Neural cell (in vitro differentiated cells): ENCODE measurements at regions not wholly inside any gene's neighbourhood (a gene's known extent, or its start where the extent isn't known, plus 50 kb on each side); places are given as distances from the start of the nearest gene placed in this dataset.

ENCODE experiments used
- H2AFZ ChIP-seq: fragments of 200-600, 300-800 bp; sonication (generic), shearing (Covaris generic); 2 replicates; pipeline ENCODE4 v1.6.0; 2014; ENCODE audit warnings: low read depth, mild to moderate bottlenecking, antibody characterized with exemption, low read length, moderate library complexity
- H3F3A ChIP-seq: fragments of 200-600 bp; shearing (Covaris generic); 2 replicates; pipeline ENCODE4 v1.6.1; 2016; ENCODE audit warnings: mild to moderate bottlenecking, moderate library complexity, mixed read lengths, antibody characterized with exemption, low read length; ENCODE audit not compliant: insufficient read depth, poor library complexity, severe bottlenecking
- H3K27ac ChIP-seq: fragments of 200-600, 300-800 bp; sonication (generic), shearing (Covaris generic); 2 replicates; pipeline ENCODE4 v1.5.1; 2014; ENCODE audit warnings: mild to moderate bottlenecking, low read length, moderate library complexity
- H3K27me3 ChIP-seq: fragments of 300-800, 200-600 bp; sonication (generic), shearing (Covaris generic); 2 replicates; pipeline ENCODE4 v1.6.0; 2014; ENCODE audit warnings: mild to moderate bottlenecking, low read depth, low read length, moderate library complexity; ENCODE audit not compliant: insufficient read depth
- H3K36me3 ChIP-seq: fragments of 300-800, 200-600 bp; sonication (generic), shearing (Covaris generic); 2 replicates; pipeline ENCODE4 v1.5.1; 2014; ENCODE audit warnings: mild to moderate bottlenecking, antibody characterized with exemption, low read length, moderate library complexity; ENCODE audit not compliant: insufficient read depth
- H3K4me2 ChIP-seq: fragments of 300-800, 200-600 bp; sonication (generic), shearing (Covaris generic); 2 replicates; pipeline ENCODE4 v1.6.0; 2014; ENCODE audit warnings: mild to moderate bottlenecking, low read length
- H3K4me3 ChIP-seq: fragments of 300-800, 200-600 bp; sonication (generic), shearing (Covaris generic); 2 replicates; pipeline ENCODE4 v1.5.1; 2014; ENCODE audit warnings: mild to moderate bottlenecking, low read length, moderate library complexity
- H3K79me2 ChIP-seq: fragments of 200-600 bp; shearing (Covaris generic); replicated peaks from 2 replicates; pipeline ENCODE4 v1.6.0; 2014; ENCODE audit warnings: mild to moderate bottlenecking, low read length, moderate library complexity; ENCODE audit not compliant: insufficient read depth
- H3K9ac ChIP-seq: fragments of 300-800, 200-600 bp; sonication (generic), shearing (Covaris generic); 2 replicates; pipeline ENCODE4 v1.6.1; 2016; ENCODE audit warnings: mild to moderate bottlenecking, low read length, mixed read lengths
- H3K9me2 ChIP-seq: fragments of 200-600 bp; shearing (Covaris generic); 2 replicates; pipeline ENCODE4 v1.6.1; 2016; ENCODE audit warnings: mild to moderate bottlenecking, low read length, mixed read lengths; ENCODE audit not compliant: insufficient read depth
- H3K9me3 ChIP-seq: fragments of 200-600, 300-800 bp; sonication (generic), shearing (Covaris generic); 2 replicates; pipeline ENCODE4 v1.6.1; 2016; ENCODE audit warnings: mild to moderate bottlenecking, mixed run types, low read length, moderate library complexity, mixed read lengths
- H4K20me1 ChIP-seq: fragments of 200-600 bp; shearing (Covaris generic); 2 replicates; pipeline ENCODE4 v1.6.1; 2016; ENCODE audit warnings: mild to moderate bottlenecking, mixed run types; ENCODE audit not compliant: insufficient read depth
- CTCF ChIP-seq: fragments of 450-650 bp; IDR thresholded peaks from 2 replicates; pipeline ENCODE4 v1.5.1; 2014; ENCODE audit warnings: antibody characterized with exemption, mild to moderate bottlenecking, moderate library complexity; ENCODE audit not compliant: poor library complexity, severe bottlenecking
- EP300 ChIP-seq: fragments of 450-650 bp; conservative IDR thresholded peaks from 2 replicates; pipeline ENCODE4 v1.6.1; 2014; ENCODE audit warnings: antibody characterized with exemption, mild to moderate bottlenecking, moderate library complexity; ENCODE audit not compliant: poor library complexity, severe bottlenecking
- EZH2 ChIP-seq: fragments of 200-600, 300-800 bp; shearing (Covaris generic), sonication (generic); IDR thresholded peaks from 2 replicates; pipeline ENCODE4 v1.6.1; 2014; ENCODE audit warnings: antibody characterized with exemption, low read length, borderline replicate concordance, mild to moderate bottlenecking; ENCODE audit not compliant: insufficient read depth, poor library complexity, severe bottlenecking
- MXI1 ChIP-seq: fragments of 450-650 bp; conservative IDR thresholded peaks from 2 replicates; pipeline ENCODE4 v1.6.1; 2014; ENCODE audit warnings: antibody characterized with exemption, mild to moderate bottlenecking; ENCODE audit not compliant: poor library complexity, severe bottlenecking
- POLR2AphosphoS5 ChIP-seq: IDR thresholded peaks from 2 replicates; pipeline ENCODE4 v1.6.1; 2012
- RAD21 ChIP-seq: fragments of 450-650 bp; conservative IDR thresholded peaks from 2 replicates; pipeline ENCODE4 v1.6.1; 2014; ENCODE audit warnings: antibody characterized with exemption, mild to moderate bottlenecking, moderate library complexity
- REST ChIP-seq: IDR thresholded peaks from 2 replicates; pipeline ENCODE4 v1.6.1; 2012; ENCODE audit warnings: borderline replicate concordance
- SMC3 ChIP-seq: fragments of 450-650 bp; conservative IDR thresholded peaks from 2 replicates; pipeline ENCODE4 v1.6.1; 2014; ENCODE audit warnings: antibody characterized with exemption, mild to moderate bottlenecking, moderate library complexity; ENCODE audit not compliant: poor library complexity
- TAF1 ChIP-seq: IDR thresholded peaks from 2 replicates; pipeline ENCODE4 v1.6.1; 2012; ENCODE audit warnings: low read depth

GRCh38 chr12:58372298-58372697, 430.9 kb downstream of the ATP23 start:
- TF ChIP-seq SMC3 (no peak), REST (no peak), CTCF (no peak), EZH2 (no peak), MXI1 (no peak), RAD21 (no peak), POLR2AphosphoS5 (no peak), TAF1 (no peak), EP300 (no peak)
- H3K9me3 ChIP-seq, result no peaks in the 10 kb centered on the region
- no peak overlapping the region for H3K4me3 ChIP-seq
- no peak overlapping the region for H2AFZ ChIP-seq
- no peaks in the 10 kb centered on the region for H3K79me2 ChIP-seq
- H3K27me3 ChIP-seq, result no peaks in the 10 kb centered on the region
- H3K9ac ChIP-seq, result no peak overlapping the region
- no peak overlapping the region for H3K27ac ChIP-seq
- H3K4me2 ChIP-seq, result no peak overlapping the region
- no peaks in the 10 kb centered on the region for H3F3A ChIP-seq
- no peaks in the 10 kb centered on the region for H3K9me2 ChIP-seq
- H4K20me1 ChIP-seq, result no peaks in the 10 kb centered on the region
- H3K36me3 ChIP-seq, result no peaks in the 10 kb centered on the region

GRCh38 chr12:58378028-58378427, 436.7 kb downstream of the ATP23 start:
- Histone ChIP-seq H3F3A (no peaks in the 10 kb centered on the region), H3K9me3 (no peaks in the 10 kb centered on the region), H2AFZ (no peak overlapping the region), H3K36me3 (no peaks in the 10 kb centered on the region), H3K4me2 (no peak overlapping the region), H3K4me3 (no peak overlapping the region), H3K27me3 (no peaks in the 10 kb centered on the region), H4K20me1 (no peaks in the 10 kb centered on the region), H3K79me2 (no peaks in the 10 kb centered on the region), H3K27ac (no peak overlapping the region), H3K9me2 (no peaks in the 10 kb centered on the region), H3K9ac (no peak overlapping the region)
- TF ChIP-seq MXI1 (no peak), CTCF (no peak), RAD21 (no peak), SMC3 (no peak), EP300 (no peak), TAF1 (no peak), POLR2AphosphoS5 (no peak), REST (no peak), EZH2 (no peak)
